IMR-90 (cell line): ENCODE measurements at regions not wholly inside any gene's neighbourhood (a gene's known extent, or its start where the extent isn't known, plus 50 kb on each side); places are given as distances from the start of the nearest gene placed in this dataset.

Experiments
- ATAC-seq: fragments of 200-7000 bp; cut with Tn5 transposase; 2 replicates; pipeline ENCODE4 v1.9.1; 2020; ENCODE audit warnings: low read depth, mild to moderate bottlenecking, moderate library complexity
- BruUV-seq: library from RNA; stranded (reverse); fragments of 400-500 nt; replicated peaks from 2 replicates; lab custom pipeline; 2021; lab: Mats Ljungman, UMichigan
- CTCF ChIA-PET: fragments of 300-600 bp; formaldehyde crosslinking; extraction: SDS; loops from one replicate; lab custom pipeline; 2021; ENCODE audit warnings: antibody characterized with exemption; lab: Yijun Ruan, JAX
- POLR2A ChIA-PET: fragments of 300-600 bp; sonication (Branson Sonifier 250); formaldehyde crosslinking; loops from one replicate; lab custom pipeline; 2022; ENCODE audit warnings: antibody characterized with exemption; ENCODE audit not compliant: unreplicated experiment; lab: Charles Lee
- DNase-seq: peaks from one replicate; pipeline ENCODE4 v3.0.0; 2013
- H2AFZ ChIP-seq: replicated peaks from 2 replicates; pipeline ENCODE3; 2013; ENCODE audit warnings: low read length, mild to moderate bottlenecking; ENCODE audit not compliant: poor library complexity
- H2AK5ac ChIP-seq: 2 replicates; pipeline ENCODE4 v1.6.1; 2013; ENCODE audit warnings: low read depth, low read length, inconsistent platforms
- H2AK9ac ChIP-seq: replicated peaks from 2 replicates; pipeline ENCODE3; 2013; ENCODE audit warnings: mild to moderate bottlenecking, low read depth, low read length, moderate library complexity; ENCODE audit not compliant: poor library complexity
- H2BK120ac ChIP-seq: 2 replicates; pipeline ENCODE4 v1.6.1; 2013; ENCODE audit warnings: low read depth, low read length, inconsistent platforms
- H2BK15ac ChIP-seq: 3 replicates; pipeline ENCODE4 v1.6.1; 2013; ENCODE audit warnings: low read depth, low read length, inconsistent platforms
- H2BK20ac ChIP-seq: 2 replicates; pipeline ENCODE4 v1.6.1; 2013; ENCODE audit warnings: low read depth, mild to moderate bottlenecking, inconsistent platforms, low read length, moderate library complexity
- H2BK5ac ChIP-seq: 2 replicates; pipeline ENCODE4 v1.6.1; 2013; ENCODE audit warnings: mild to moderate bottlenecking, low read depth, low read length, inconsistent platforms; ENCODE audit not compliant: poor library complexity, severe bottlenecking
- H3K14ac ChIP-seq: replicated peaks from 2 replicates; pipeline ENCODE4 v1.6.1; 2013; ENCODE audit warnings: low read depth, low read length, inconsistent platforms
- H3K18ac ChIP-seq: 2 replicates; pipeline ENCODE4 v1.6.1; 2013; ENCODE audit warnings: low read depth, low read length, control low read depth
- H3K23ac ChIP-seq: 2 replicates; pipeline ENCODE4 v1.6.1; 2013; ENCODE audit warnings: low read depth, low read length, inconsistent platforms
- H3K27ac ChIP-seq: 2 replicates; pipeline ENCODE4 v1.5.1; 2013; ENCODE audit warnings: mild to moderate bottlenecking, control low read depth, low read length; ENCODE audit not compliant: insufficient read depth
- H3K27me3 ChIP-seq: 2 replicates; pipeline ENCODE4 v1.6.1; 2013; ENCODE audit warnings: low read length; ENCODE audit not compliant: control insufficient read depth, insufficient read depth
- H3K36me3 ChIP-seq: 2 replicates; pipeline ENCODE4 v1.6.1; 2013; ENCODE audit warnings: low read length, mixed read lengths; ENCODE audit not compliant: control insufficient read depth, insufficient read depth
- H3K4ac ChIP-seq: 2 replicates; pipeline ENCODE4 v1.6.1; 2013; ENCODE audit warnings: low read depth, low read length, inconsistent platforms
- H3K4me1 ChIP-seq: 2 replicates; pipeline ENCODE4 v1.6.1; 2013; ENCODE audit warnings: low read length, mixed read lengths; ENCODE audit not compliant: control insufficient read depth, insufficient read depth
- H3K4me2 ChIP-seq: 2 replicates; pipeline ENCODE4 v1.6.1; 2013; ENCODE audit warnings: low read depth, mild to moderate bottlenecking, control low read depth, low read length, moderate library complexity
- H3K4me3 ChIP-seq: 2 replicates; pipeline ENCODE4 v1.5.1; 2013; ENCODE audit warnings: low read depth, mild to moderate bottlenecking, control low read depth, low read length, moderate library complexity; ENCODE audit not compliant: insufficient read depth
- H3K56ac ChIP-seq: 2 replicates; pipeline ENCODE4 v1.6.1; 2013; ENCODE audit warnings: low read length, inconsistent platforms; ENCODE audit not compliant: insufficient read depth; ENCODE audit errors: extremely low read depth
- H3K79me1 ChIP-seq, 2 experiments: 2 replicates each; pipeline ENCODE4 v1.6.1; 2013; ENCODE audit warnings: low read length in 2 of 2, inconsistent platforms in 1 of 2, low read depth in 1 of 2
- H3K9ac ChIP-seq: 2 replicates; pipeline ENCODE4 v1.6.1; 2013; ENCODE audit warnings: low read depth, low read length, control low read depth
- H3K9me1 ChIP-seq: 2 replicates; pipeline ENCODE4 v1.6.1; 2013; ENCODE audit warnings: low read length, inconsistent platforms; ENCODE audit not compliant: insufficient read depth
- H3K9me3 ChIP-seq: 2 replicates; pipeline ENCODE4 v1.6.1; 2013; ENCODE audit warnings: low read length; ENCODE audit not compliant: control insufficient read depth, insufficient read depth
- H4K20me1 ChIP-seq: 2 replicates; pipeline ENCODE4 v1.6.1; 2013; ENCODE audit warnings: low read length, inconsistent platforms; ENCODE audit not compliant: insufficient read depth
- H4K5ac ChIP-seq: 2 replicates; pipeline ENCODE4 v1.6.1; 2013; ENCODE audit warnings: mild to moderate bottlenecking, low read depth, low read length, control low read depth
- H4K8ac ChIP-seq, 2 experiments: 2 replicates each; pipeline ENCODE4 v1.6.1; 2013; ENCODE audit warnings: low read depth in 2 of 2, low read length in 2 of 2, control low read depth in 1 of 2, inconsistent platforms in 1 of 2
- H4K91ac ChIP-seq: 2 replicates; pipeline ENCODE4 v1.6.1; 2013; ENCODE audit warnings: low read depth, low read length, inconsistent platforms; ENCODE audit not compliant: insufficient read depth
- BHLHE40 ChIP-seq: fragments of 150-350 bp; IDR thresholded peaks from 2 replicates; pipeline ENCODE4 v1.6.1; 2016; ENCODE audit warnings: mild to moderate bottlenecking, low read depth, low read length
- CEBPB ChIP-seq: IDR thresholded peaks from 2 replicates; pipeline ENCODE4 v1.6.1; 2012; ENCODE audit warnings: low read depth, low read length, improper control_type of control experiment
- CHD1 ChIP-seq: IDR thresholded peaks from 2 replicates; pipeline ENCODE4 v1.6.1; 2012; ENCODE audit warnings: low read depth, low read length, improper control_type of control experiment
- CTCF ChIP-seq: conservative IDR thresholded peaks from 2 replicates; pipeline ENCODE4 v1.5.1; 2012; ENCODE audit warnings: mild to moderate bottlenecking, low read depth, low read length, improper control_type of control experiment
- ELK1 ChIP-seq: fragments of 150-350 bp; IDR thresholded peaks from 2 replicates; pipeline ENCODE4 v1.6.1; 2016; ENCODE audit warnings: low read depth, mild to moderate bottlenecking, low read length, moderate library complexity, borderline replicate concordance
- FOS ChIP-seq: fragments of 150-350 bp; IDR thresholded peaks from 2 replicates; pipeline ENCODE4 v1.6.1; 2016; ENCODE audit warnings: low read depth, low read length
- MAFK ChIP-seq: IDR thresholded peaks from 2 replicates; pipeline ENCODE4 v1.6.1; 2012; ENCODE audit warnings: low read depth, low read length, improper control_type of control experiment
- MAZ ChIP-seq: IDR thresholded peaks from 2 replicates; pipeline ENCODE4 v1.6.1; 2012; ENCODE audit warnings: low read depth, mild to moderate bottlenecking, low read length, improper control_type of control experiment, moderate library complexity, borderline replicate concordance
- MXI1 ChIP-seq: IDR thresholded peaks from 2 replicates; pipeline ENCODE4 v1.6.1; 2012; ENCODE audit warnings: low read depth, mild to moderate bottlenecking, low read length, moderate library complexity, borderline replicate concordance
- NFE2L2 ChIP-seq: fragments of 150-350 bp; IDR thresholded peaks from 2 replicates; pipeline ENCODE4 v1.6.1; 2016; ENCODE audit warnings: low read depth, mild to moderate bottlenecking, low read length
- POLR2A ChIP-seq: IDR thresholded peaks from 2 replicates; pipeline ENCODE4 v1.6.1; 2012; ENCODE audit warnings: mild to moderate bottlenecking, low read depth, low read length
- RAD21 ChIP-seq: IDR thresholded peaks from 2 replicates; pipeline ENCODE4 v1.6.1; 2012; ENCODE audit warnings: low read length, improper control_type of control experiment
- RCOR1 ChIP-seq: IDR thresholded peaks from 2 replicates; pipeline ENCODE4 v1.6.1; 2012; ENCODE audit warnings: mild to moderate bottlenecking, low read length, improper control_type of control experiment; ENCODE audit not compliant: insufficient replicate concordance
- RFX5 ChIP-seq: IDR thresholded peaks from 2 replicates; pipeline ENCODE4 v1.8.0; 2012; ENCODE audit warnings: low read depth, mild to moderate bottlenecking, low read length, moderate library complexity
- SMC3 ChIP-seq: fragments of 150-350 bp; IDR thresholded peaks from 2 replicates; pipeline ENCODE4 v1.6.1; 2016; ENCODE audit warnings: low read depth, mild to moderate bottlenecking, antibody characterized with exemption, low read length, moderate library complexity
- WGBS, 2 experiments: methylation state at CpG; one replicate each; pipeline versions ENCODE4 v1.1.5 to v1.1.7; 2013; ENCODE audit warnings: missing lambda C conversion rate in 2 of 2; ENCODE audit not compliant: insufficient read length in 1 of 2; ENCODE audit errors: extremely low coverage in 2 of 2; 5-methylcytosine and 5-hydroxymethylcytosine counted together
- dilution Hi-C: fragments of 300-500 bp; cut with HindIII; formaldehyde crosslinking; loops from one replicate; pipeline ENCODE4 v1.14.3; 2018; ENCODE audit warnings: low sequenced_read_pairs; ENCODE audit not compliant: unreplicated experiment
- in situ Hi-C: fragments of 300-500 bp; cut with MboI; formaldehyde crosslinking; loops from 3 replicates; pipeline ENCODE4 v1.14.3; 2019; ENCODE audit warnings: low sequenced_read_pairs, inconsistent platforms, mixed read lengths
- intact Hi-C: fragments of 100-400 bp; cut with micrococcal nuclease; formaldehyde crosslinking; loops from 2 replicates; pipeline ENCODE4 v1.10.0; 2022
- TF ChIP-seq, protein P1 (sequence below): fragments of 150-350 bp; IDR thresholded peaks from 2 replicates; pipeline ENCODE4 v1.6.1; 2017; ENCODE audit warnings: mild to moderate bottlenecking, antibody characterized with exemption, low read length, low read depth

DNA sequence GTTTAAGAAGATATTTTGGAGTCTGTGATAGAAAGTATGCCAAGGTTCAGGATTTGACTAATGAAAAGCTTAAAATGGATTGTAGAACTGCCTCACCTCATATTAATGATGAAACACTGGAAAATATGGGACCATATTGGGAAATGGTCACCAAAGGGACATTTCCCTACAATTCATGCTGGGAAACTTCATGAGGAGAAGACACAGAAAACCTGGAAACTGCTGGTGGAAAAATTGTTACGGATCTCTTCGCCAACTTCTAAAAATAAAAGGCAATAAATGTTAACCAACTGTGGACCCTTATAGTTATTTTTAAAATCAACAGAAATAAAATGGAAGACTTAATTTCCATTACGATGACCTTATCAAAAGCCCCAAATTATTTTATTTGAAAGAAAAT lies 97.6 kb upstream of the FRMD4B start:
- H2BK20ac ChIP-seq, result no peak overlapping the region
- no peak overlapping the region for H3K56ac ChIP-seq
- H2BK5ac ChIP-seq, result no peak overlapping the region
- no peak overlapping the region for H2BK15ac ChIP-seq
- no peaks in the 10 kb centered on the region for H4K20me1 ChIP-seq
- H4K8ac ChIP-seq, result no peak overlapping the region
- dilution Hi-C loops, result no loop called here
- H3K9ac ChIP-seq, result no peak overlapping the region
- H3K14ac ChIP-seq, result no peak overlapping the region
- H3K18ac ChIP-seq, result no peak overlapping the region
- H3K4ac ChIP-seq, result no peak overlapping the region
- no CpG with 5 or more reads among the region's 3 CpGs for WGBS, 2 experiments
- CTCF ChIA-PET, result no interaction called here
- ATAC-seq, result no peak
- H3K9me3 ChIP-seq, result no peaks in the 10 kb centered on the region
- POLR2A ChIA-PET, result no interaction called here
- no peak overlapping the region for H2AK5ac ChIP-seq
- no peaks in the 10 kb centered on the region for H3K9me1 ChIP-seq
- H3K36me3 ChIP-seq, result no peaks in the 10 kb centered on the region
- H3K27me3 ChIP-seq, result no peaks in the 10 kb centered on the region
- no peak overlapping the region for H4K91ac ChIP-seq
- H2AFZ ChIP-seq, result no peak overlapping the region
- no peak overlapping the region for H2BK120ac ChIP-seq
- H3K79me1 ChIP-seq, result no peaks in the 10 kb centered on the region
- no peak overlapping the region for H3K23ac ChIP-seq
- no peak overlapping the region for H2AK9ac ChIP-seq
- H3K4me1 ChIP-seq, result no peaks in the 10 kb centered on the region
- in situ Hi-C loops, result no loop called here
- no peak overlapping the region for H3K4me2 ChIP-seq
- DNase-seq, result no peak
- intact Hi-C loops, result no loop called here
- H3K27ac ChIP-seq, result no peak overlapping the region
- BruUV-seq, result no TSS peak
- H3K4me3 ChIP-seq, result no peak overlapping the region
- no peak overlapping the region for H4K5ac ChIP-seq
- TF ChIP-seq FOS, result no peak
- no peak for TF ChIP-seq POLR2A
- TF ChIP-seq MAZ, result no peak
- TF ChIP-seq RCOR1, result no peak
- TF ChIP-seq CTCF, result no peak
- TF ChIP-seq RAD21, result no peak
- TF ChIP-seq, protein P1, sequence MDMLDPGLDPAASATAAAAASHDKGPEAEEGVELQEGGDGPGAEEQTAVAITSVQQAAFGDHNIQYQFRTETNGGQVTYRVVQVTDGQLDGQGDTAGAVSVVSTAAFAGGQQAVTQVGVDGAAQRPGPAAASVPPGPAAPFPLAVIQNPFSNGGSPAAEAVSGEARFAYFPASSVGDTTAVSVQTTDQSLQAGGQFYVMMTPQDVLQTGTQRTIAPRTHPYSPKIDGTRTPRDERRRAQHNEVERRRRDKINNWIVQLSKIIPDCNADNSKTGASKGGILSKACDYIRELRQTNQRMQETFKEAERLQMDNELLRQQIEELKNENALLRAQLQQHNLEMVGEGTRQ, result no peak
- no peak for TF ChIP-seq CEBPB
- TF ChIP-seq ELK1, result no peak
- TF ChIP-seq SMC3, result no peak
- TF ChIP-seq RFX5, result no peak
- TF ChIP-seq MAFK, result no peak
- no peak for TF ChIP-seq BHLHE40
- no peak for TF ChIP-seq NFE2L2
- TF ChIP-seq CHD1, result no peak
- no peak for TF ChIP-seq MXI1
